ENCODE measurements at regions not wholly inside any gene's neighbourhood (a gene's known extent, or its start where the extent isn't known, plus 50 kb on each side); places are given as distances from the start of the nearest gene placed in this dataset.
"Not testable (repeated sequence)": the region's sequence is repeated elsewhere in the genome, so short reads cannot be mapped to it uniquely, and the experiment has no call there.

DNA sequence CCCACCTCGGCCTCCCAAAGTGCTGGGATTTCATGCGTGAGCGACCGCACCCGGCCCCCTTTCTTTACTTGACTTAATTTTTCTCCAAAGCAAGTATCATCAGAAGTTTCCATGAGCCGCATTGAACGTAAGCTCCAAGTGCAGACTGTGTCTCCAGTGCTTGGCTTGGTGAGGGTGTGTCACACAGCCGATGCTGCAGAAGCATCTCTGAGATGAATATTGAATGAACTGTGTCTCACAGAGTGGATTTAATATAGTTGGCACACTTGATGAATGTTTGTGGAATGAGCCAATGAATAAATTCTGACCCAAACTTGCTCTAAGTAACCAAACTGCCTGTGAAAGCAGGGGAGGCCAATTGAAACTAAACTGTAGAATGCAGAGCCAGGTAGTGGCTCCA lies 159.4 kb upstream of the KBTBD8 start:
- TF ChIP-seq CTCF (IDR thresholded peaks at IDR 0.05; ENCODE audit: extremely low read depth, low read depth, low read length): no peak
- no peaks in the 10 kb centered on the region for H3K4me1 ChIP-seq (ENCODE audit: insufficient read depth, low read length)
- no peaks in the 10 kb centered on the region for H3K27me3 ChIP-seq (ENCODE audit: insufficient read depth, low read length)
- no peaks in the 10 kb centered on the region for H3K9me3 ChIP-seq (ENCODE audit: low read depth, low read length)
- no peaks in the 10 kb centered on the region for H4K20me1 ChIP-seq (ENCODE audit: insufficient read depth, low read length)
- H3K27ac ChIP-seq (ENCODE audit: low read depth, low read length): no peak overlapping the region
- no peak overlapping the region for H2AFZ ChIP-seq (ENCODE audit: low read length)
- no peaks in the 10 kb centered on the region for H3K36me3 ChIP-seq (ENCODE audit: insufficient read depth, low read length)
- no peak overlapping the region for H3K4me2 ChIP-seq (ENCODE audit: insufficient read depth, low read length)
- no peaks in the 10 kb centered on the region for H3K79me2 ChIP-seq (ENCODE audit: insufficient read depth, low read length)
- no peak for DNase-seq (ENCODE audit: insufficient read length, low spot score, missing footprints)
- no peak overlapping the region for H3K4me3 ChIP-seq (ENCODE audit: insufficient read depth, low read length)

DNA sequence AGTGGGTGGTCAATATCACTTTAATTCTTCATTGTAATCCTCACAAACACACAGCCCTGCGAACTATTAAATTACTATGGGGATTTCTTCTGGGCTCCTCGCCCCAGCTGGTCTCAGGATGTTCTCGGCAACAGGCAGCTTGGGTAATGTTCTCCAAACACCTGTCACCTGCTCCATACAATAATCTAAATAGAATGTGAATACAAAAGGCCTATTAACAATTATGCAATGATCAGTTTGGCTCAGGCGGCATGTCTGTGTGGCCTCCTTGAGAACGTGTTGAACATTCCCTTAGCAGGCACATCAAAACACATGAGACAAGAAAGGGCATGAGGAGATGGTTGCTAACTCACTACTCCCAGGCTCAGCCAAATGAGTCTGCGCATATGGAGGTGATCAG lies 158.6 kb upstream of the KBTBD8 start:
- Histone ChIP-seq H3K9me3 (ENCODE audit: low read depth, low read length) (no peaks in the 10 kb centered on the region), H4K20me1 (ENCODE audit: insufficient read depth, low read length) (no peaks in the 10 kb centered on the region), H3K4me2 (ENCODE audit: insufficient read depth, low read length) (no peak overlapping the region), H3K36me3 (ENCODE audit: insufficient read depth, low read length) (no peaks in the 10 kb centered on the region), H3K4me3 (ENCODE audit: insufficient read depth, low read length) (no peak overlapping the region), H3K79me2 (ENCODE audit: insufficient read depth, low read length) (no peaks in the 10 kb centered on the region), H3K27ac (ENCODE audit: low read depth, low read length) (no peak overlapping the region), H3K27me3 (ENCODE audit: insufficient read depth, low read length) (no peaks in the 10 kb centered on the region), H3K4me1 (ENCODE audit: insufficient read depth, low read length) (no peaks in the 10 kb centered on the region), H2AFZ (ENCODE audit: low read length) (no peak overlapping the region)
- no peak for TF ChIP-seq CTCF (IDR thresholded peaks at IDR 0.05; ENCODE audit: extremely low read depth, low read depth, low read length)
- no peak for DNase-seq (ENCODE audit: insufficient read length, low spot score, missing footprints)

GRCh38 chr3:66842761-66843464 lies 155.2 kb upstream of the KBTBD8 start:
- not testable (repeated sequence) for H3K4me3 ChIP-seq (ENCODE audit: insufficient read depth, low read length); H3K4me1 ChIP-seq (ENCODE audit: insufficient read depth, low read length); H3K4me2 ChIP-seq (ENCODE audit: insufficient read depth, low read length); H3K36me3 ChIP-seq (ENCODE audit: insufficient read depth, low read length); H3K79me2 ChIP-seq (ENCODE audit: insufficient read depth, low read length); H2AFZ ChIP-seq (ENCODE audit: low read length); H3K27ac ChIP-seq (ENCODE audit: low read depth, low read length); DNase-seq (ENCODE audit: insufficient read length, low spot score, missing footprints); H3K27me3 ChIP-seq (ENCODE audit: insufficient read depth, low read length); H3K9me3 ChIP-seq (ENCODE audit: low read depth, low read length); H4K20me1 ChIP-seq (ENCODE audit: insufficient read depth, low read length)

DNA sequence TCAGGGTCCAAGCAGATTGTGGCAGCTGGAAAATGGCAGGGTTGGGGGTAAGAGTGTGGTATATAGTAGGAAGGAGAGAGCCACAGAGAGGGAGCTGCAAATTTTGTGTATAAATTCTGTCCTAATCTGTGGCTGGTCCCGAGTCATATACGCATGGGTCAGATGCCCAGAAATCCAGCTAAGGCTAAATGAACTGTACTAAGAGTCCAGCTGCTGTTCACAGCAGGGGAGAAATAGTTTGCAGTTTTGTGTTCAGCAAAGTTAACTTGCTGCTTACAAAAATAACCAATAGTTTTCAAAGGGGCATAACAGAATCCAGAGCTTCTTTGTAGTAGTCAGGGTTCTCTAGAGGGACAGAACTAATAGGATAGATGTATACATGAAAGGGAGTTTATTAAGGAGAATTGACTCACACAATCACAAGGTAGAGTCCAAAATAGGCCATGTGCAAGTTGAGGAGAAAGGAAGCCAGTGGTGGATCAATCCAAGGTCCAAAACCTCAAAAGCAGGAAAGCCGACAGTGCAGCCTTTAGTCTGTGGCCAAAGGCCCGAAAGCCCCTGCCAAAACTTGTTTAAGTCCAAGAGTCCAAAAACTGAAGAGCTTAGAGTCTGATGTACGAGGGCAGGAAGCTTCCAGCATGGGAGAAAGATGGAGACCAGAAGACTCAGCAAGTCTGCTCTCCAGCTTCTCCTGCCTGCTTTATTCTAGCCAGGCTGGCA lies 146.1 kb upstream of the KBTBD8 start:
- no peak overlapping the region for H2AFZ ChIP-seq (ENCODE audit: low read length)
- H3K9me3 ChIP-seq (ENCODE audit: low read depth, low read length): no peaks in the 10 kb centered on the region
- no peaks in the 10 kb centered on the region for H3K4me1 ChIP-seq (ENCODE audit: insufficient read depth, low read length)
- no peaks in the 10 kb centered on the region for H3K79me2 ChIP-seq (ENCODE audit: insufficient read depth, low read length)
- no peaks in the 10 kb centered on the region for H4K20me1 ChIP-seq (ENCODE audit: insufficient read depth, low read length)
- H3K4me3 ChIP-seq (ENCODE audit: insufficient read depth, low read length): no peak overlapping the region
- no peaks in the 10 kb centered on the region for H3K27me3 ChIP-seq (ENCODE audit: insufficient read depth, low read length)
- DNase-seq (ENCODE audit: insufficient read length, low spot score, missing footprints): no peak
- H3K27ac ChIP-seq (ENCODE audit: low read depth, low read length): no peak overlapping the region
- no peak overlapping the region for H3K4me2 ChIP-seq (ENCODE audit: insufficient read depth, low read length)
- TF ChIP-seq CTCF (IDR thresholded peaks at IDR 0.05; ENCODE audit: extremely low read depth, low read depth, low read length): no peak
- H3K36me3 ChIP-seq (ENCODE audit: insufficient read depth, low read length): no peaks in the 10 kb centered on the region
